H7 (cell line): ENCODE measurements at regions not wholly inside any gene's neighbourhood (a gene's known extent, or its start where the extent isn't known, plus 50 kb on each side); places are given as distances from the start of the nearest gene placed in this dataset.

ENCODE experiments used
- DNase-seq: peaks from one replicate; pipeline ENCODE4 v3.0.0; 2012
- H3K27me3 ChIP-seq: 2 replicates; pipeline ENCODE4 v1.6.0; 2011; ENCODE audit warnings: mild to moderate bottlenecking, low read length; ENCODE audit not compliant: control insufficient read depth, insufficient read depth
- H3K36me3 ChIP-seq: replicated peaks from 2 replicates; pipeline ENCODE4 v1.5.1; 2011; ENCODE audit warnings: low read length; ENCODE audit not compliant: control insufficient read depth, insufficient read depth
- H3K4me3 ChIP-seq: 2 replicates; pipeline ENCODE4 v1.5.1; 2011; ENCODE audit warnings: low read depth, mild to moderate bottlenecking, control low read depth, low read length, moderate library complexity; ENCODE audit not compliant: insufficient read depth

DNA sequence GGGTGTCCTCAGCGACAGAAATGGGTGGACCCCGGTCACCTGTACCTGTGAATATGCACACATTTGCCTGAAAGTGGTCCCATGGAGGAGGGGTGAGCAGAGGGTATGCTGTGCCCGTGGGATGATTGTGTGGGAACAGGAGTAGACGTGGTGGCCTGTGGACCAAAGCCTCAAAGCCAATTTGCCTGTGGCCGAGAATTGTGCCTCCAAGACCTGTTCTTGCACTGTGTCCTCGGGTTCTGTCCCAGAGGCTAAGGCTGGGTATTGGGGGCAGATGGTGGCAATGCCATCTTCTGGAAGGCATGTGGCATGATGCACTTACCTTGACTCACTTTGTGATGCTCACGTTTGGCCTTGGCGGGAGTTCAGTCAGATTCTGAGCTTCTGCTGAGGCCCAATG, 351.0 kb downstream of the TCERG1L start:
- no peaks in the 10 kb centered on the region for H3K27me3 ChIP-seq
- H3K36me3 ChIP-seq: no peaks in the 10 kb centered on the region
- no peak for DNase-seq
- H3K4me3 ChIP-seq: no peak overlapping the region

DNA sequence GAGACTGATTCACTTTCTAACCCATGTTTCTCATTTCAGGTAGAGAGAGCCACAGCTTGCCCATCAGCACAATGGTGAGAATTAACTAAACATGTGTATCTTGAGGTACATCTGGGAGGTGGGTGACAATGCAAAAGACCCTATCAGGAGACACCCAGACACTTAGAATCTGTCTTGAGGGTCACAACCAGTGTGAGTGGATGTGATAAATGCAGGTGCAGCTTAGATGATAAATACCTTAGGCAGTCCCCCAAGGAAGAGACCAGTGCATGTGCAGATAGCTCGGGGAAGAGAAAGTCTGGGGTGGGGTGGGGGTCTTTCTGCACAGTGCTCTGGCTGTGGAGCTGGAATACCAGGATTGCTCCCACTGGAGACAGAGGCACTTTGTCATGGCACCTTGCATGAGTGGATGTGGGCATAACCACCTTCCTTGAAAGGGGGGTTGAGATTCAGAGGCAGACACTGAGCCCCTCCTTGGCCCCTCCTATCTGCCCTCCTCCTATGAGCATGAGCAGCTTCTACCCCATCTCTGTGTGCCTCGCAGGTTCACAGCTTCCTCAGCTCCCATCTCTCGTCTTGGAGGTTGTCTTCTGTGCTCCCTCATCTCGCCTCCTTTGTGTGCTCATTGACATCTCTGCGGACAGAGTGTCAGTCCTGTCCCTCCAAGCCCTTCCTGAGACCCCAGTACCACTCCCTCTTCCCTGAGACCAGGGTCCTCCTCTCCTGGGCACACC, 349.8 kb downstream of the TCERG1L start:
- Histone ChIP-seq H3K27me3 (no peaks in the 10 kb centered on the region), H3K4me3 (no peak overlapping the region), H3K36me3 (no peaks in the 10 kb centered on the region)
- no peak for DNase-seq

DNA sequence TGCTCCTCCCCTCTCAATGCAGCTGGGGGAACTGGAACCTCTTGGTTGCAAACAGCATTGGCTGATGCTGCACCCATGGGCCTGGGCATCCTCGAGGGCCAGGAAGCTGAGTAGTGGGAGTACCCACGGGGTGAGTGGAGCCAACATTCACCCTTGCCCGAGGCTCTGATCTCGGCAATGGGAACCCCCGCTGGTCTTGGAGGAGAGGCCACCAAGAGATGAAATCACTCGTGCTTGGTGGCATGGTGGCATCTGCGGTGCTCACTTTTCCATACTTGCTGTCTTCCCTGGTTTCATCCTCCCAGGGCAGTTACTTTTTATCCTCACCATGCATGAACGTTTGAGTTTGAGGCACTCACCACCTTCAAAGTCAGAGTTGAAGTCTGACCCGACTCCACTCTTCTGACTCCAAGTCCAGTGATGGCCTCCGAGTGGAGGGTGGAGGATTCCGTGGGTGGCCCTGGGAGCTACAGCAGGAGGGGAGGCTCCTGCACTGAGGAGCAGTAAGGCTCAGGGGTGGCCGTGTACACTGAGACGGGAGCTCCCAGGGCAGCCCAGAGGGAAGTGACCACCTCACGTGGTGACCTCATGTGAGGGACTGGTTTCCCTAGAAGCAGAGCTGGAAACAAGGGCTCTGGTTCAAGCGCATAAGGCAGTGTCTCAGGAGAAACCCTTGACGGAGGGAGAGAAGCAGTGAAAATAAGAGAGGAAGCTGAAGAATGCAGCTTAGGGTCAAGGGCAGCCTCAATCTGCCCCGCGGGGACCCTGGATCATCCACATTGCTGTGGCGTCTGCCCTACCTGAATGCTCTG, 349.1 kb downstream of the TCERG1L start:
- no peak for DNase-seq
- Histone ChIP-seq H3K27me3 (no peaks in the 10 kb centered on the region), H3K36me3 (no peaks in the 10 kb centered on the region), H3K4me3 (no peak overlapping the region)

DNA sequence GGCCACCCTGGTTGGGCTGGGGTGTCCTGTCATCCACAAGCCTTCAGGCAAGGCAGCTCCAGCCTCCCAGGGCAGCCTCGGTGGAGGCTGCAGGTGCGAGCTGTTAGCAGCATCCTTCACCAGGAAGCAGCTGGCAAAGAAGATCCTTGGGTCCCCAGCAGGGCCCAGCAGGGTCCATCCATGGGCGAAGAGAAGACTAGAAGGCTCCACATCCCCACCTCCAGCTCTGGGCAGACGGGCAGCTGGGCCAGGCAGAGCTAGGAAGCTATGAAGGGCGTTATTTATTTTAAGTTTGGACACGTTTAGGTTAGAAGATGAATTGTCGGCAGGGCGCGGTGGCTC, 348.5 kb downstream of the TCERG1L start:
- Histone ChIP-seq H3K4me3 (no peak overlapping the region), H3K27me3 (no peaks in the 10 kb centered on the region), H3K36me3 (no peaks in the 10 kb centered on the region)
- DNase-seq: no peak

DNA sequence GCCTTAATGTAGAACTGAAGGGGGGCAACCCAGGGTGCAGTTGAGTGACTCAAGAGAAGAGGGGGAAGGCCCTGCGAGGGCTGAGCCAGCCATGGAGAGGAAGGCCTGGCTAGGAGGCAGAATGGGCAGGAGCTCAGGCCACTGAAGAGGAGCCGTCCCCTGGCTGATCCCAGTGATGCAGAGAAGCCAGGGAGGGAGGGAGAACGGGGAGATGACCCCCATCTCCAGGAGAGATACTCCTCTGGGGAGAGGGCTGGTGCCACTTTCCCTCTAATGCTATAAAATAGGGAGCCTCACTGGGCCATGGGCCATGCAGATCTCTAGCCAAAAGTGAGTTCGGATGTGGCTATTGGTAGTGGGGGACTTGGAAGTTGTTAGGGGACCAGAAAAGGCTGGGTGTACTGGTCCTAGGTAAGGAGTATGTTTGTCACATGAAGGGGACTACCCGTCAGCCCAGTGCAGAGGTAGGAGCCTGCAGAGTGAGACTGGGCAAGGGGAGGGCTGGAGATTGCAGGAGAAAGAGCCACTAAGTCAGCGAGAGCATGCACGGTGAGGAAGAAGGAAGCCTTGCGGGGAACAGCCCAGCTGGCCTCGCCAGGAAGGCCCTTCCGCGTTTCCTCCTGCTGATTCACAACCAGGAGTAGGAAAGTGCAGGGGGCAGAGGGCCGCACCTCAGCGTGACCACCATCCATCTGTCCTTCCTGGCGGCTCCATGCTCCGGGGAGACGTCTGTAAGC, 347.6 kb downstream of the TCERG1L start:
- DNase-seq: no peak
- Histone ChIP-seq H3K4me3 (no peak overlapping the region), H3K36me3 (no peaks in the 10 kb centered on the region), H3K27me3 (no peaks in the 10 kb centered on the region)

DNA sequence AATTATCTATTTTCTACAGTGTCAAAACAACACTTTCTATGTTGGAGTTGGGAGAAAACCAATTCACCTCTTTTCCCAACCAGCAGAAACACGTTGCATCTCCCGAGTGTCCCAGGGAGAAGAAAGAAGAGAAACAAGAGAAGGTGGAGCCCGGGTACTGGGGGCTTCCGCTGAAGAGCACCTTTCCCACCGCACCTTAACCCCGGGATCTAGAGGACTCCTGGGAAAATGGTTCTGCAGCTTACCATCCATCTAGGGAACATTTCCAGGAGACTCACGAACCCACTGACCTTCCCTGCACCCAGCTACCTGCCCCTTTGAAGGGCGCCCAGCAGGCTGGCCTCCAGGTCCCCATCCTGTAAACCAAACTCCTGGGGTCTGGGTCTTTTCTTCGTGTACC, 346.8 kb downstream of the TCERG1L start:
- Histone ChIP-seq H3K4me3 (no peak overlapping the region), H3K36me3 (no peaks in the 10 kb centered on the region), H3K27me3 (no peaks in the 10 kb centered on the region)
- DNase-seq: no peak

DNA sequence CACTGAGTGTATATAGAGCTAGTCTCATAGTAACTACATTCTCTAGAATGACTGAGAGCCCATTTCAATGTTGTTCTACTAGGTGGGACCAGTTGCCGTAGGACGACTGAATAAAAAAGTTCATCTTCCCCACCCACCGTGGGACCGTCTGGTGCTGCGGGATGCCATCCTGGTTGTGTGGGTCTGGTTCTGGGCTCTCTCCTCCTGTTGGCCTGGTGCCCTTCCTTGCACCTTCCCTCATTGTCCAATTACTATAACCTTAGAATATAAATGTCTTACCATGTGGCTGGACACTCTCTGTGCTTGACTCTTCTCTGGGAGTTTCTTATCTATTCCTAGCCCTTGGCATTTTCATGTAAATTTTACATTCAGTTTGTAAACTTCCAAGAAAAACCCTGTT, 344.4 kb downstream of the TCERG1L start:
- H3K27me3 ChIP-seq: no peaks in the 10 kb centered on the region
- no peak overlapping the region for H3K4me3 ChIP-seq
- no peak for DNase-seq
- no peaks in the 10 kb centered on the region for H3K36me3 ChIP-seq

DNA sequence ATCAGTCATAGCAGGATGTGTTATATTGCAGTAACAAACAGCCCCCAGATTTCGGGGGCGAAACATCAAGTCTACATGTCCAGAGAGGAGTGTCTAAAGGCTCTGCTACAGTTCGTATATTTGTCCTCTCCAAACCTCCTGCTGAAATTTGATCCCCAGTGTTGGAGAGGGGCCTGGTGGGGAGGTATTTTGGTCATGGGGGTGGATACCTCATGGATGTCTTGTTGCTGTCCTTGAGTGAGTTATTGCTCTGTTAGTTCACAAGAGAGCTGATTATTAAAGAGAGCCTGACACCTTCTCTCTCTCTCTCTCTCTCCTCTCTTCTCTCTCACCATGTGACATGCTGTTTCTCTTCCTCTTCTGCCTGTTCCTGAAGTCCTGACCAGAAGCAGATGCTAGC, 343.7 kb downstream of the TCERG1L start:
- H3K36me3 ChIP-seq: no peaks in the 10 kb centered on the region
- no peak for DNase-seq
- H3K4me3 ChIP-seq: no peak overlapping the region
- no peaks in the 10 kb centered on the region for H3K27me3 ChIP-seq

DNA sequence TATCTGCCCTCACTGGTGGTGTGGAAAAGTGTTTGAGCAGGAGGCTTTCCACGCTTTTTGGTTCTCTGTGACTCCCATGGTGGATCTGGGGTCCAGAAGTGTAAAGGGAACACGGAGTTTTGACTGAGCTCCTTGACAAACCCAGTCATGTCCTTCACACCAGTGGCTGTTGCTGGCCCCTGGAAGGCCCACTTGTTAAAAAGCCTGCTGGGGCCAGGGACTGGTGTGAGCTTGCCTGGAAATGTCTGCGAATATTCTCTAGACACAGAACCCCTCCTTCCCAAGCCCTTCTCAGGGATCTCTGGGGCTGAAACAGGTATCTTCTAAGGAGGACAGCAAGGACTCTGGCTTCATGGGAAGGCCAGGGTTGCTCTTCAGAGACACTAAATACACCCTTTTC, 343.0 kb downstream of the TCERG1L start:
- Histone ChIP-seq H3K36me3 (no peaks in the 10 kb centered on the region), H3K27me3 (no peaks in the 10 kb centered on the region), H3K4me3 (no peak overlapping the region)
- no peak for DNase-seq

DNA sequence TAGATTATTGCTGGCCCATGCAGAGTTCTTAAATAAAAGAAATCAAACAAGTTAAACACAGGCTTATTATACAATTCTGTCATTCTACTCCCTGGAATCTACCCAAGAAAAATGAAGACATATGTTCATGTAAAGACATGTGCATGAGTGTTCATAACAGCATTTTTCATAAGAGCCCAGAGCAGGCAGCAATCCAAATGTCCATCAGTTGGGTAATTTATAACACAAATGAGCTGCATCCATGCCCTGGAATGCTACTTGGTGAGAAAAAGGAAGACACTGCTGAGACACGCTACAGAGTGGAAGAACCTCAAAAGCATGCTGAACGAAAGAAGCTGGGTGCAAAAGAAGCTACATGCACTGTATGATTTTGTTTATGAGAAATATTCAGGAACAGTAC, 342.6 kb downstream of the TCERG1L start:
- DNase-seq: no peak
- no peaks in the 10 kb centered on the region for H3K27me3 ChIP-seq
- H3K4me3 ChIP-seq: no peak overlapping the region
- no peaks in the 10 kb centered on the region for H3K36me3 ChIP-seq

DNA sequence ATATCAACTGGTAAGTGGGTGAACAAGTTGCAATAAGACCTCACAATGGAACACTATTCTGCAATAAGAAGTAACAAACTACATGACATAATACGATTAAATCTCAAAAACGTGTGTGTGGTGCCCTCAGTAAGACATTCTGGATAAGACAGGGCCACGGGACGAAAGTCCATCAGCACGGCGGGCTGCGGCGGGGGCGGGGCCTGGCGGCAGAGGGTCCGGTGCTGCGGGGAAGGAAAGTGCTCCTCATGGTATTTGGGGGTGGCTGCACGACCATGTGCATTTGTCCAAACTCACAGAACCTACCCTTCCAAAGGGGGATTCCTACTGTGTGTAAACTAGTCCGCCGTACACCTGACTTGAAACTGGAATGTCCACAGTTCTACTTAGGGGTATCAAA, 341.8 kb downstream of the TCERG1L start:
- DNase-seq: no peak
- Histone ChIP-seq H3K27me3 (no peaks in the 10 kb centered on the region), H3K36me3 (no peaks in the 10 kb centered on the region), H3K4me3 (no peak overlapping the region)

DNA sequence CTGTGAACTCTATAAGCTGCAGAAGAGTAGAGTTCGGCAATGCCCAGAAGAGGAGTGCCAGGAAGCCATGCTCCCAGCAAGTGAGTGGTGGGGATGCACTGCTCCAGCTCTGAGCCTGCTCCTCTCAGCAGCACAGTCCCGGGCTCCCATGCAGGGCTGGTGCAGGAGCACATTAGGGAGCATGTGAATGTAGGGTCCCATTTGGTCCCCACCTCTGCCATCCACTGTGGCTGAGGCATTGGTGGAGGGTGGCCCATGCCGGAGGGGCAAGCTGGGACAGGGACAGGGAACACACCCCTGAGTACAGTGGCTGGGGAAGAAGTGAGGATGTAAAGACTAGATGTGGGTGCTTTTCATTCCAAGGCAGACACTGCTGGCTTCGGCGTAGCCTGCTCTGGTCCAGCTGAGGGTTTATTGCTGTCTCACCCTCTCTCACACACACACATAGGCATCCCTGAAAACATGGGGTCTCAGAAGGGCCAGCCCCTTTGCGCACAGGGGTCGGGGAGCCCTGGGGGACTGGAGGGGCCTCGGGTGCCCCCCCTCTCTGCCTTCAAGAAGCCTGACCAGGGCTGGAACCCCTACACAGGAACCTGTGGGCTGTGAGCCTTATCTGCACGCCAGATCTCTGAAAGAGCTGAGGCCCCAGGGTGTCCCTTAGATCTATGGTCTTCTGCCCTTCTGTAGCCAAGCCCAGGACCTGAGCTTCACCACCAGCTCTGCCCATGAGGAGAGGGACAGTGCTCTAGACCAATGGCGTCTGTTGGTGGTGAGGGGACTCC, 341.0 kb downstream of the TCERG1L start:
- no peaks in the 10 kb centered on the region for H3K27me3 ChIP-seq
- DNase-seq: no peak
- H3K36me3 ChIP-seq: no peaks in the 10 kb centered on the region
- H3K4me3 ChIP-seq: no peak overlapping the region

DNA sequence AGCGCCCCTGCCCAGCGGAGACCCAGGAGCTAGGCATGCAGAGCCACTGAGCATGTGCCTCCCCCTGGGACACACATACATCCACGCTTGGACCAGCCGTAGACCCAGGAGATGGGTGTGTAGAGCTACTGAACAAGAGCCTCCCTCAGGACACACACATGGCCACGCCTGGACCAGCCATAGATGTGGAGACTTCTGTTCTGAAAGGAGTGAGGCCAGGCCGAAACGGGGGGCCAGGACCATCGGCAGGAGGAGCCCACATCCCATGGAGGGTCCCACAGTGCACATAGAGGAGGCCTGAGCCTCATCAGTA, 340.4 kb downstream of the TCERG1L start:
- DNase-seq: no peak
- Histone ChIP-seq H3K4me3 (no peak overlapping the region), H3K27me3 (no peaks in the 10 kb centered on the region), H3K36me3 (no peaks in the 10 kb centered on the region)

DNA sequence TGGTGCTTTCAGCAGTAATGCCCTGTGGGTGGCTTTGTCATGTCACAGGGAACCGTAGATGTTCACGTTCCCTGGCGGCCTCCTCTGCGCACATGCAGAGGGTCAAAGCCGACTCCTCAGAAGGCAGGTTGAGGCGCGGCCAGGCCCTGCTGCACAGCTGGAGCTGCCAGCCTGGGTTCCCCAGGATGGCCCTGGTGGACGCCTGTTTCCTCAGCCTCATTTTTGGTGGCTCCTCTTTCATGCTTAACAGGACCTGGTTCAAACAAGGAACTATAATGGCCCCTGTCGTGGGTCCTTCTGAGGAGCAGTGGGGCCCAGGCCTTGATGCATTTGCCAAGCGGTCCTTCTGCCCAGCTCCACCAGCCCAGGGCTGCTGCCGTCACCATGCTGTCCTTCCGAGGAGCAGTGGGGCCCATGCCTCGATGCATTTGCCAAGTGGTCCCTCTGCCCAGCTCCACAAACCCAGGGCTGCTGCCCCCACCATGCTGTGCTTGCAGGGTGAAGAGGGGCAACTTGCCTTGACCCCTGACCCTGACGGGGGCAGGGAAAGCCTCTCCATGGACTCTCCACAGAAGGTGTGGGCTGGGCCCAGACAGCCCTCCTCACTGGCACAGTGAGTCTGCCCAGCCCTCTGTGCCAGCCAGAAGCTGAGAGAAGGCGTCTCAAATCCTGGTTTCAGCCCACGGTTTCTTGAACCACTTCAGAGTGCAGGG, 338.2 kb downstream of the TCERG1L start:
- Histone ChIP-seq H3K36me3 (no peaks in the 10 kb centered on the region), H3K27me3 (no peaks in the 10 kb centered on the region), H3K4me3 (no peak overlapping the region)
- DNase-seq: no peak
